HG02938 (cell line): ENCODE measurements at regions not wholly inside any gene's neighbourhood (a gene's known extent, or its start where the extent isn't known, plus 50 kb on each side); places are given as distances from the start of the nearest gene placed in this dataset.
"Not testable (repeated sequence)": the region's sequence is repeated elsewhere in the genome, so short reads cannot be mapped to it uniquely, and the experiment has no call there.

Experiments used
- ATAC-seq: cut with Tn5 transposase; IDR thresholded peaks from one replicate; pipeline ENCODE4 v1.9.1; 2021; ENCODE audit warnings: mild to moderate bottlenecking, moderate library complexity; ENCODE audit not compliant: unreplicated experiment

GRCh38 chrX:45524296-45524695 is 323.6 kb upstream of the DIPK2B start:
- ATAC-seq: no peak

- no peak for ATAC-seq
These were observed 317.9 kb upstream of the DIPK2B start for GRCh38 chrX:45518552-45518951.

- ATAC-seq: no peak
These were observed 316.7 kb upstream of the DIPK2B start for GRCh38 chrX:45517090-45517973.

- ATAC-seq: no peak
These were observed 314.9 kb upstream of the DIPK2B start for GRCh38 chrX:45515262-45516215.

GRCh38 chrX:45513042-45513441 is 312.4 kb upstream of the DIPK2B start:
- ATAC-seq: no peak

- no peak for ATAC-seq
These were observed 307.8 kb upstream of the DIPK2B start for GRCh38 chrX:45508454-45508853.

- no peak for ATAC-seq
These were observed 305.6 kb upstream of the DIPK2B start for GRCh38 chrX:45506149-45506730.

- no peak for ATAC-seq
These were observed 304.5 kb upstream of the DIPK2B start for GRCh38 chrX:45505214-45505613.

- not testable (repeated sequence) for ATAC-seq
These were observed 303.2 kb upstream of the DIPK2B start for GRCh38 chrX:45503787-45504362.

GRCh38 chrX:45502396-45502795 is 301.7 kb upstream of the DIPK2B start:
- no peak for ATAC-seq

GRCh38 chrX:45497290-45497689 is 296.6 kb upstream of the DIPK2B start:
- no peak for ATAC-seq

GRCh38 chrX:45485719-45486118 is 285.0 kb upstream of the DIPK2B start:
- no peak for ATAC-seq

GRCh38 chrX:45479835-45480422 is 279.3 kb upstream of the DIPK2B start:
- no peak for ATAC-seq

GRCh38 chrX:45479196-45479834 is 278.6 kb upstream of the DIPK2B start:
- ATAC-seq: no peak

- ATAC-seq: no peak
These were observed 272.3 kb upstream of the DIPK2B start for GRCh38 chrX:45472968-45473367.

- ATAC-seq: not testable (repeated sequence)
These were observed 266.9 kb upstream of the DIPK2B start for GRCh38 chrX:45467537-45467936.

- ATAC-seq: not testable (repeated sequence)
These were observed 255.1 kb upstream of the DIPK2B start for GRCh38 chrX:45455732-45456131.

- no peak for ATAC-seq
These were observed 253.6 kb upstream of the DIPK2B start for GRCh38 chrX:45454290-45454689.

- ATAC-seq: no peak
These were observed 249.3 kb upstream of the DIPK2B start for GRCh38 chrX:45449982-45450381.

- ATAC-seq: no peak
These were observed 247.3 kb upstream of the DIPK2B start for GRCh38 chrX:45447995-45448394.
